C1 segment of cervical spinal cord (tissue), 14 donors: ENCODE measurements at regions not wholly inside any gene's neighbourhood (a gene's known extent, or its start where the extent isn't known, plus 50 kb on each side); places are given as distances from the start of the nearest gene placed in this dataset.

Source experiments
- DNase-seq, 14 donors: peaks; one replicate each; lab custom pipeline; 2025; lab: John Stamatoyannopoulos, UW

DNA sequence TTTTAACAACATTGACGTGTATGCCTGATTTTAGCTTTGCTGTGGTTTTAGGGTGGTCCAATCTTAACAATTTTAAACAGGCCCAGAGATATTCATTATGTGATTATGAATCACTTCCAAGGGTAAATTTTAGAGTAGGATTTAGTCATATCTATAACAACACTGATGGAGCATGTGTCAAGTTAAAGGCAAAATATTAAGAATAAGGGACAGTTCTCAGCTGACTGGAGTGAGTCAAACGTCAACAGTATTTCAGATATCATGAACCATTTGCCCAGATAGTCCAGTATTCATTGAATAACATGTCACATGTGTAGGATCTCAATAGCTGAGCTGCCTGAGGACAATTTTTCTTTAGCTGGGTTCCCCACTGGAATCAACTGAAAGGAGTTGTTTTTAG is 61.3 kb upstream of the VCX2 start:
- DNase-seq: no peak

DNA sequence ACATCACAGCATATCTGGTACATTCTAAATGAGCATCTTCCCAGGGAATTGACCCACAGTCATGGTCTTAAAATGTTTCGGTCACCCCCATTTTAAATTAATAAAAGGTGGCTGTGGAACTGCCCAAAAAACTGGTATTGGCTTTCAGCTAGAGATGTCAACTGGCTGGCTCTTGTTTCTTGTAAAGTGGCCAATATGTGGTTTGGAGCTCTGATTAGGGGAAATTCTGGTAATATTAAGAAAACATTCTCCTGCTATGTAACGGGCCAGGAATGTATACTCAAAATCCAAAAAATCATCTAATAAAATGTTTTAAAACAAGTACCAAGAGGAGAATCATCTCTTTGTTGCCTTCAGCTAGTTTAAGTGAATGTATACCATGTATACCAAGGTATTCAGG is 62.0 kb upstream of the VCX2 start:
- no peak for DNase-seq

DNA sequence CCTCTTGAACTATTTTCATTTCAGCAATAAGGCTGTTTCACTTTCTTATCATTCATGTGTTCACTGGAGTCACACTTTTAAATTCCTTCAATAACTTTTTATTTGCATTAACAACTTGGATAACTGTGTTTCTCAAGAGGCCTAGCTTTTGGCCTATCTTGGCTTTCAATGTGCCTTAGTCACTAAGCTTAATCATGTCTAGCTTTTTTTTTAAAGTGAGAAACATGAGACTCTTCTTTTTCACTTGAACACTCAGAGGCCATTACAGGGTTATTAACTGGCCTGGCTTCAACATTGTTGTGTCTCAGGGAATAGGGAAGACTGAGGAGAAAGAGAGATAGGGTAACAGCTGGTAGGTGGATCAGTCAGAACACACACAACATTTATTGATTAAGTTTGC is 64.0 kb upstream of the VCX2 start:
- DNase-seq: no peak

DNA sequence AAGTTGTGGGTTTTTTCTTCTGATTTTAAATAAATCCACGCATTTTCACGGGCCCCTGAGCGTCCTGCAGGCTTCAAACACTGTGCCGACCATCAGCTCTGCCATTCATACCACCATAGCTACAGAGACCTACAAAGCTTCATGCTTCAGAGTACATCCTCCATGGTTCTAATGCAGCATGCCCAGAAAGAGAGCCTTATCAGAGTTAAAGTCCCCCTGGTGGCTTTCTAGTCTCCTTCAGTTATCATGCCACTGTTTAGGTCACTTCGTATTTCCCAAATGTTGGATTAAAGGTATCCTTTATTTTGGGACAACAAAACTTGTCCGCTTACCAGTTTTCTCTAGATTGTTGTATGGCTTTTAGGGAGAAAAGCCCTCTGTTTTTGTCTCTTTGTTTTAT is 66.7 kb upstream of the VCX2 start:
- DNase-seq: no peak

DNA sequence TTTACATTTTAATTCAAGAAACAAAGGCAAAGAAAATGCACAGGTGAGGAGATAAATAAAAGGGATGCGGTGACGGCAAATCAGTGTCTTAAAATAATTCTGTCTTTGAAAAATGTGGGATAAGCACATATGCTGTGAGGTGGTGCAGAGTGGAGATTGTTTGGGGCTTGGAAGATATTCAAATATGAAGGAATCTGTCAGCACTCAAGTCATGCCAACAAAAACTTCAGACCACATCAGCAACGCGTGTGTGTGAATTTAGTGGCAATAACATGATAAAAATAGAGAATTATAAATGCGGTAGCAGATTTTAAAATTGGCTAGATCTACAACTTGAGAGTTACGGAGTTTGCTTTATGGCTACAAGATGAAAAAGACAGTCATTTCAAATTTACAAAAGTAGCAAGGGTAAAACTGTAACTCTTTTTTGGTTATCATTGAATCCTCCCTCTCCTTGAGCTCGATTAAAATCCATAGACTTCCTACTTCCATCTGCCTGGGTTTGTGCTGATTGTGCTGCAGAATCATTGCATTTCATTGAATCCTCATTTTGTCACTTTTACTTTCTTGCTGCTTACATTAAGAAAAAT is 71.5 kb upstream of the VCX2 start:
- DNase-seq: no peak

DNA sequence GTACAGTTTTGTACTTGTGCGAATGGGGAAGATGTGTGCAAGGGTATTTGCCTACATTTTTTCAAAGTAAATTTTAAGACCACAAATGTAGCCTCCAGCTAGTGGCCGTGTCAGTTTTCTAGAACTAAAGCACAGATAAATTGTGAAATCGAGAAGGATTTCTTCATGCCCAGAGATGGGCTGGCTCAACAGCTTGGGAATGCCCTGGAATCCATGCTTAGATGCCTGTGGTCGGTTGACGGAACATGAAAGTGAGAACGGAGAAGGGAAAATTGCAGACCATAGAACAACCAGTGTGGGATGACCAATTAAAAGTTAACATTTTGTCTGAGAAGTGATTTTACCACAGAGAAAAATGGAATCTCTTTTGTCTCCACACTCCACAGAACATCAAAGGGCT is 73.2 kb upstream of the VCX2 start:
- DNase-seq: no peak

DNA sequence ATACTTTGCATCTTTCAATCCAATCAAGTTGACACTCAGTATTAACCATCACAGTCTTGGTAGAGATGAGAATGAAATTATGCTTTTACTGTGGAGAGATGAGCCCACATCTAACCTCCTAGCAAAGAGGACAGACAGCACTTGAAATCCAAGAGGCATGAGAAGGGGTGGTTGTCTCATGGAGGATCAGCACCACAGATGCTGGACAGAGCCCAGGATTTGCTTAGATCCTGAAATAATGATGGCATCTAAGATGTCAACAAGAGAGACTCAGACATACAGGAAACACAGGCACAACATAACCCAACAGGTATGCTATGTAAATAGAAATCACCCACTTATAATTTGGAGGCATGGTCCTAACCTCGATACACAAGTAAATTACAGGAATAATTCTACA is 74.3 kb upstream of the VCX2 start:
- DNase-seq: no peak

DNA sequence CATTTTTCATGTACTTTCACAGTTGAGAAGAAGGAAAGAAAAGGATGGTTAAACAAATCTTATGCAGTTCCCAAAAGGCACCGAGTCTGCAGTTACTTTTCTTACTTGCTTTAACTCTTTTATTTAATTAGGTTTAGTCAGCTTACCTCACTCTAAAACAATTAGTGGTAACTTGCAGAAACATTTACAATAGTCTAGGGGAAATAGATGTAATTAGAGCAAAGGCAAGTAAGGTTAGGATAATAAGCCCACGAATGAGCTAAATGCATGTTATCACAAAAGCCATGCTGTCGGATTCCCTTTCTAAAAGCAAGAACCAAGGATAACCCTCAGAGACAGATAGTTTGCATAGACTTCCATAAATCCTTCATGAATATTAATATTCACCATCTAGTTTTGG is 82.0 kb upstream of the VCX2 start:
- DNase-seq: no peak

DNA sequence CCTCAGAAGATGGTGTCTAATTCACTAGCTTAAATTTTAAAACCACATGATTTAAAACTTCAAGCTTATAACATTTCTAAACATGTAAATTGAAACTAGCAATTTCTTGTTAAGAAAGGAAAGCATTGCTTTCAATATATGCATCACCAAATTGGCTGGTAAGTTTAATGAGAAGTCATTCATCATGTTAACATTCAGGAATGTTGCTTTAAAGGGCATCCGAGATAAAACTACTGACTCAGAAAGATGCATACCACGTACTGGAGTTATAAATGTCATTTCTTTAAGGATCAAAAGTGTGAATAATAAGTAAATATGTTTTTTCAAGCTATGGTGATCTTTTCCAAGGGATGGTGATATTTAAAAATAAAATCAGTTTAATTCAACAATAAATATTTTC is 83.3 kb upstream of the VCX2 start:
- no peak for DNase-seq

DNA sequence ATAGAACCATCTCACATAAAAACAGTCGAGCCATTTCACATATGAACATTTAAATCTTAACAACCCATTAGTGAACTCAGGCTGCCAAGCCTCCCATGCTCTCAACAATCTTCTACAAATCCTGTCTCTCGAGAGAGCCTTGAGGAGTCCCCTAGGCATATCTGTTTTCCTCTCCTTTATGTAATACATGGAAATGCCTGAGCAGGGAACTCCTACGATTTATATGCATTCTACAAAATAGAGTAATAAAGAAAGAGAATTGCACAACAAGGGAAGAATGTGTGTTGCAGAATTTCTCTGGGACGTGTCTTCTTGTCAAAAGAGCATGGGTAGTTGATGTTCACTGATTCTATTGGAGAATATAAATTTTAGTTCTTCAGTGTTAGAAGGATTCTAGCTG is 101.8 kb upstream of the VCX2 start:
- DNase-seq: no peak

DNA sequence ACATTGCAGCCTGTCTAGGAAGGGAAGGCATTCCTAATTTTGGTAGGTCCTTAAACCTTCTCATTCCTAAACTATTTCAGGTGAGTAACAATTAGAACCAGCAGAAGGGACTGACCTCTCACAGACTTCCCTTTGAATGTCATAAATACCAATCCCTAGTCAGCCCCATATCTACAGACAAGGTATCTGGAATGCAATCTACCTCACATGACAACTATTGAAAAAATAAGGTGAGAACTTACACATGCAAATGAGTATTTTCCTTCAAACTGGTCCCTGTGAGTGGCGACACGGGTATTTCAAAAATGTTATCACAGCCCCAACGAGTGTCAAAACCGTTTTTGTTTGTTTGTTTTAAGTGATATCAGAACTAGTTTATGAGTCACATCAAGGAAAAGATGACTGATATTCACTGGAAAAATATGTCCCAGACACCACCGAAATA is 102.4 kb upstream of the VCX2 start:
- DNase-seq: no peak

DNA sequence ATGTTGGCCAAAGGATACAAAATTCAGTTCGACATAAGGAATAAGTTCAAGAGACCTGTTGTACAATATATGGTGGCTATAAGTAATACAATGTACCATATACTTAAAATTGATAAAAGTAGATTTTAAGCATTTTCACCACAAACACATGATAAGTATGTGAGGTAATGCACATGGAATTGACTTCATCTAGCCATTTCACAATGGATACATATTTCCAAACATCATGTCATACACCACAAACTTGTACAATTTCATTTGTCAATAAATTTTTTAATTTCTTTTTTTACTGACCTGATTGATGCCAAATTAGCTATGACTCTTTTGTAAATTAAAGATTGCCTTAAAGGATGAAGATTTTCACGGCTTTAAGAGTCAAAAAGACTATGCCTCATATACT is 103.1 kb upstream of the VCX2 start:
- DNase-seq: no peak

DNA sequence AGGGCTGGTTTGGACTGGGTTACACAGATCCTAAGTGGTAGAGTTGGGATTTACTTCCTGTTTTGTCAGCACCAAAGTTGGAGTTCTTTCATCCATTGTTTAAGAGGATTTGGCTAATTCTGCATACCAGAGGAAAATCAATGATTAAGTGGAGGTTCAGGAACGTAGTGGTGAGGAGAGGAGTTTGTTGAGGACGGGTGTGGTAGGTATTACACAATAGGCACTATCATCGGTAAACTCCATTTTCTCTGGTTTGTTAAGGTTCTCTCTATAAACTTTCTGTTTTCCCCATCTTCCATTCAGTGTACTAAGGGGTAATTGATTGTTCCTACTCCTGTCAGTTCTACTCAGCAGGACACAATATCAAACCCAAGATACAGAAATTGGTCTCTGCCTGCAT is 107.5 kb upstream of the VCX2 start:
- DNase-seq: no peak

DNA sequence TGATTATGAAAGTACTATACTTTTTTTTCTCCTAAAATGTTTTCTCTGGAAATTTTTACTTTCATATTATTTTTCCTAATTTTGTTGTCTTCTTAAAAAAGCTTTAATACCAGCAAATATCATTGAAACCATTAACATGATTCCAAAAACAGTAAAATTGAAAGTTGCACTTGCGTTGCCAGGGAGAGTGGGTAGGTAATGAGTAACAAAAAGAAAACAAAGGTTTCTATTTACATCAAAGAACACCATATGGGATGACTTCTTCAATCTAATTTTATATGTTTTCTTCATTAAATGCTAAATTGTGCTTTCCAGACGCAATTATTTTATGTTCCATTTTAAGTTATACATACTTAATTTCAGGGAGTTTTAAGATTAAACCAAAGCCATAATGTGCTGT is 108.3 kb upstream of the VCX2 start:
- DNase-seq: no peak

DNA sequence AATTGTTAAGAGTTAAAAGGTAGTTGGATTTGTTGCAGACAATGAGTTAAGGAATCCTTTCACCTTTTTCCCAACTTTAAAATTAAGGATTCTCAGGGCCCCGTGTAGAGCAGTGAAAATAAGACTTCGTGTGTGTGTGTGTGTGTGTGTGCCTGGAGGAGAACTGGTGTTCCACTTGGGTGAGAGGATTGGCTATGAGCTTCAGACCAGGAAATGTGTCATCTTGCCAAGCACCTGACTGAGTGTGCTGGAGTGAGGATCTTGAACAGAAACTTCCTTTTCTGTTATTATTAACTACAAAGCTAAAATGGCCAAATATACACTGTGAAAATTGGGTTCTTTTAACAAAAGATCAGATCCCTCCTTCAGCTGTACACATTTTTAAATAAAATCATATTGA is 113.1 kb upstream of the VCX2 start:
- DNase-seq: no peak

DNA sequence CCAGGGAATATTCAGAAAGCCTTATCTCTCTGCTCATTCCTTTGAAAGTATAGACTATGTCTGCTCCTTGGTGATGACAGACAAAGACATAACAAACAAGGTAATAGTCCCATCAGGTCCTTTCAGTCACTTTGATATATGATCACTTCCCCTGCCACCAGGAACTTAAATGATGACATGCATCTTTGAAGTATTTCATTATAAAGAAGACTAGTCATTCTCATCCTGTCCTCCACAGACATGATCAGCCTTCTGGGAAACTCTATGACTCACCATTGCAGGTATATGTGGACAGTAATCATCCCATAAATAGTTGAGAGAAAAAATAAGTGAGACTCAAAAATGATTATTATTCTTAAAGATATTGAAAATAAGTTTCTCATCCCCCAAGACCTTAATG is 117.5 kb upstream of the VCX2 start:
- no peak for DNase-seq

DNA sequence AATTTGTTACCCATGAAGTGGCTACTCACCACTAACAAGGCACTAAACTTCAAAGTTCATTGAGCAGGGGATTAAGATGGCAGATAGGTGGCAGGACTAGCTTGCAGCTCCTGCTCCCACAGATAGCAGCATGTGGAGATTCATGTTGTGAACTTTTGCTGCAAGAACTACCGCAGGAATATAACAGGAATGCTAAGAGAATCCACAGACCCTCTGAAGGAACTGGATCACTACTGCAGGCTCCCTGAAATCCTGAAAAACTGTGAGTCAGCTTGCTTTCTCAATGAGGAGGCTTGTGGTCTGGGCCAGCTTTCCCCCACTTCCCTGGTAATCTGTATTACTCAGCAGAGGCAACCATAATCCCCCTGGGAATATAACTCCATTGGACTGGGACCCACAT is 118.5 kb upstream of the VCX2 start:
- no peak for DNase-seq

DNA sequence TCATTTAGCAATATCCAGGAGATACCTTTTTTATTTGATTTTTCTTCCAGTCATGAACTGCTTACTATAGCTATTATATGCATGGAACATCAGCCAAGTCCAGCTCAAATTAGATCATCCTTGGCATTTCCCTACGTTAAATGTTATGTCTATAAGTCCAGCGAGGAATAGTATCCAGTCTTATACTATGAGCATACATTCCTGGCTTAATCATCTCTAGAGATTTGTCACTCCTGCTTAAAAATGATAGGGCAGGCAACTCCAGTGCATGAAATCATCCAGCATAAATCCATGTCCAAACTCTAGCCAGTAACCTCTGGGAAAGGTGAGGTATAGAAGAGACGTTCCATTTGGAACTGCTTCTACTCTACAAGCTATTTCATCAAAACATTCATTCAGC is 126.7 kb upstream of the VCX2 start:
- no peak for DNase-seq

DNA sequence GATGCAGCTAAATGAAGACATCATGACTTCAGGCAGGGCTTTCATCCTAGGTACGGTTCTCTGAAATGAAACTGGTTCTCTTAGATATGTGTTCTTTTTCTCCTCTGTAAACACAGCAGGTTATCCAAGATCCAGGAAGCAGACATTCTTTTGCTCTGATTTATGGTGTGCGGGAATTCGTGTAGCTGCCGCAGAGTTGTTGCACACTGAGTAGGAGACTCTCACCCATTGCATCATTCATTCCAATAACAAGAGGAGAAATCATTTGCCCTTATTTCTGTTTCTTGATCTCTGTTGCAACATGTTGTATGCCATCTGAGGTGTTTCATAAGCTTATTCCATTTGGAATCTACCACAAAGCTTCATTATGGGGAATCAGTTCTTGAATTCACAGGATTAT is 133.6 kb upstream of the VCX2 start:
- no peak for DNase-seq

DNA sequence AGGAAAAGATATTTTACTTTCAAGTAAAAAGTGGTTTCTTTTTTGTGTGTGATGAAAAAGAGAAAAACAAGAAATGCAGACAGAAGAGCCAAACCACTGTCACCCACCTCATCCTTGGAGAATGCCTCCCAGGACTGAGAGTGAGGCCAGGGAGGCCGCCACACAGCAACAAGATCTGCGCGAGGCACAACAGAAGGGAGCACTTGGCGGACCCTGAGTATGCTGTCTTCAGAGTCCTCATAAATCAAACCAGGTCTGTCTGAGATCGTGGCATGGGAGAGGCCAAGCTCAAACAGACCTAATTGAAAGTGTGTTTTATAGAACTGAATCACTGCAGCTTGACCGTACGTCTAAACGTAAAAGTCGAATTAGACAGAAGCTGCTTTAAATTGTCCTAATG is 134.3 kb upstream of the VCX2 start:
- DNase-seq: peak in 1 of 14 donors; percentile 1

DNA sequence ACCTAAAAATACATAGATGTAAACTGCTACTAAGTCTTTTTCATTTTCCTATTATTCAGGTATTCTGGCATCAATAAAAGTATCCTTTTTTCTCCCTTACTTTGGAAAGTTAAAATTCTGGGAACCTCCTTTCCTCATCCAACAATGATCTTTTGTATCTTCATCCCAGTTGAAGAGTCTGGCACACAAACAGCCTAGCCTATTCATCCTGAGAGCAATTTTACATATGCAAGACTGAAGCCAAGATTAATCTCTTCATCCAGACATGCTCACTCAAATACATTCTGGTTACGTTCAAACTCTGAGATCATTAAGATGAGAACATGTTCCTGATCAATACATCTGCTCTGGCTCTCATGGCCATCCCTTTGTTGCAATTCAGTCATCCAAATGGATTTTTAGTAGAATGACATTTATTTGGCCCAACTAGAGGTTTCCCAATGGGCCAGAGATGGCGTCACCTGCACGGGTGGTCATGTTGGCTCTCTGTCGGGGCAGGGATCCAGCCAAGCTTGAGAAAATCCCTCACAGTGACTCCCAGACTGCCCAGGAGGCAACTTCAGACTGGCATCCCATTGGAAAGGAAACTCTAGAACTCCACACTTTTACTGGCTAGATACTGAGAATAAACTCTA is 135.3 kb upstream of the VCX2 start:
- peak in 6 of 14 donors; percentile 1 to 56 (median 15) for DNase-seq

DNA sequence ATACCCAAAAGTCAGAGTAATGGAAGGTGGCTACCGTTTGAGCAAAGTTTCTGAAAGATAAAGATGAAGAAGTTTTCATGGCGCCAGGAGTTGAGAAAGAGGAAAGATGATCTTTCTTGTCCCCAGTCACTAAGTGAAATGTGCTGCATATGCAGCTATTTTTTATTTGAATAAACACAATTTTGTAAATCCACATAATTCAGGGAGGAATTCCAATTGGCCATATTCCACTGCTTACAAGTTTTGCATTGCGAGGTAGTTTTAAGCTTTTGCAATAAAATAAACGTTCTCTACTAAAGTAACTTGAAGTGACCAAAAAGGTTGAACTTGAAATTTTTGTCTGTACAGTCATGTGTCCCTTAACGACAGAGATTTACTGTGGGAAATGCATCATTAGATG is 139.3 kb upstream of the VCX2 start:
- DNase-seq: no peak

DNA sequence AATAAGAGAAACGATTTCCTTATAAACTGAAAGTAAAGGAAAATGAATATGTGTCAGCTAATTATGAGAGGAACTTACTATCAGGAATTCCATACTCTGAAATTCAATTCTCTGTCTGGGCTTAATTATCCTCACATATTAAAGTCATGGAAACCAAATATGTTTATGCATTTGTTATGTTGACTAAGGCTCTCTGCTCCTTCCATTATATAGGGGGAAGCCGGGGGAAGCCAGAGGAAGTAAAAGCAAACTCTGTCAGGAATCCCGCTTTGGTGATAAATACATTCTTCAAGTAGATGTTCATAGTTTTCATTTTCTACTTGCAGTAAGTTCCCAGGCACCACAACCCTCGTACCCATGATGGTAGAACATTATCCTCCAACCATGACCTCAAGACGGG is 142.8 kb upstream of the VCX2 start:
- no peak for DNase-seq

DNA sequence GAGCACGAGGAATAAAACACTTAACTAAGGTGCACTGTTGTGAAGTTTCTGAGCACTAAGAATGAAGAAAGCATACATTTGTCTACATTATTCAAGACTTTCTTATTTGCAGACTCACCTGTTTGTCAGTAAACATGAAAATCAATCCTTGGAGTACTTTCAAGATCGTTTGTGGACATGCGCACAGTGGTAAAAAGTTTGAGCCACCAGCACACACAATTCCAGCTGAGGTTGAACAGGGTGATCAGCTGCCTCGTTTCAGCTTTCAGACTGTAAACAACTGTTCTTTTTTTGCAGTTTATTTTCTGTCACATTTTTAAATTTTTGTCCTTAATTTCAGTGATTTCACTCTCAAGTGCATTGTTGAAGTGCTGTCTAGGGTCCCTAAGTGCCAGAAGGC is 143.8 kb upstream of the VCX2 start:
- no peak for DNase-seq
